Testis (tissue), 2 donors: ENCODE measurements at regions not wholly inside any gene's neighbourhood (a gene's known extent, or its start where the extent isn't known, plus 50 kb on each side); places are given as distances from the start of the nearest gene placed in this dataset.
A peak's percentile ranks its signal among the peaks of the same experiment; 100 is the strongest.

Experiments
- DNase-seq: peaks from one replicate; pipeline ENCODE4 v3.0.0-alpha.2; 2019
- H3K27ac ChIP-seq, 2 donors: fragments of 200-600 bp; sonication (generic); one replicate each; pipeline ENCODE4 v1.5.1; 2019
- H3K27me3 ChIP-seq: fragments of 200-600 bp; sonication (generic); one replicate; pipeline ENCODE4 v1.5.1; 2019
- H3K36me3 ChIP-seq: fragments of 200-600 bp; sonication (generic); one replicate; pipeline ENCODE4 v1.5.1; 2017; ENCODE audit warnings: low read depth; ENCODE audit errors: missing control alignments
- H3K4me1 ChIP-seq: fragments of 200-600 bp; sonication (generic); one replicate; pipeline ENCODE4 v1.5.1; 2019
- H3K4me3 ChIP-seq, 2 donors: fragments of 200-600 bp; sonication (generic); one replicate each; pipeline ENCODE4 v1.5.1; 2017 to 2019
- H3K9me3 ChIP-seq: fragments of 200-600 bp; sonication (generic); one replicate; pipeline ENCODE4 v1.5.1; 2017
- CTCF ChIP-seq, 3 experiments: fragments of 450-650 bp in 2 of 3; fragments of 200-600 bp in 1 of 3; sonication (generic) in 1 of 3; IDR thresholded peaks; one replicate each; pipeline ENCODE4 v1.5.1; 2016 to 2019; ENCODE audit warnings: antibody characterized with exemption in 3 of 3, mild to moderate bottlenecking in 2 of 3, moderate library complexity in 1 of 3
- POLR2A ChIP-seq: fragments of 450-650 bp; IDR thresholded peaks from one replicate; pipeline ENCODE4 v1.6.1; 2017; ENCODE audit warnings: antibody characterized with exemption, mild to moderate bottlenecking, moderate library complexity
- WGBS, 2 donors: methylation state at CpG; one replicate each; pipeline ENCODE4 v1.1.5; 2018; 5-methylcytosine and 5-hydroxymethylcytosine counted together
- intact Hi-C: fragments of 100-400 bp; cut with DNase I; formaldehyde crosslinking; loops from one replicate; pipeline ENCODE4 v1.15.1; 2023; ENCODE audit warnings: low total_unique reads

- peaks cover 3% of the 10 kb centered on the region for H3K4me1 ChIP-seq
- no peaks in the 10 kb centered on the region for H3K9me3 ChIP-seq
- DNase-seq, result no peak
- no peaks in the 10 kb centered on the region for H3K36me3 ChIP-seq
- WGBS, 2 donors, result 57 to 75% methylated on average over 2 of the region's 2 CpGs
- H3K27me3 ChIP-seq, result no peaks in the 10 kb centered on the region
- intact Hi-C loops, result no loop called here
- H3K27ac ChIP-seq, result no peak overlapping the region
- TF ChIP-seq CTCF (IDR thresholded peaks at IDR 0.05) (no peak), POLR2A (no peak)
- no peak overlapping the region for H3K4me3 ChIP-seq
Measured at GRCh38 chr1:189305279-189305678, 1172.4 kb downstream of the BRINP3 start.

GRCh38 chr1:189311915-189312314, 1165.7 kb downstream of the BRINP3 start:
- no peaks in the 10 kb centered on the region for H3K27me3 ChIP-seq
- intact Hi-C loops, result no loop called here
- no peaks in the 10 kb centered on the region for H3K9me3 ChIP-seq
- H3K4me1 ChIP-seq, result no peaks in the 10 kb centered on the region
- DNase-seq, result no peak
- no peaks in the 10 kb centered on the region for H3K36me3 ChIP-seq
- 61 to 77% methylated on average over 2 of the region's 2 CpGs for WGBS, 2 donors
- H3K4me3 ChIP-seq, result no peak overlapping the region
- H3K27ac ChIP-seq, result peak overlapping the region in 1 of 2 donors; percentile 3
- TF ChIP-seq CTCF (IDR thresholded peaks at IDR 0.05) (no peak), POLR2A (no peak)

GRCh38 chr1:189312499-189312898, 1165.2 kb downstream of the BRINP3 start:
- H3K4me1 ChIP-seq, result no peaks in the 10 kb centered on the region
- no peak overlapping the region for H3K27ac ChIP-seq
- H3K27me3 ChIP-seq, result no peaks in the 10 kb centered on the region
- intact Hi-C loops, result no loop called here
- TF ChIP-seq POLR2A, result no peak
- TF ChIP-seq CTCF (IDR thresholded peaks at IDR 0.05), result no peak
- DNase-seq, result no peak
- H3K4me3 ChIP-seq, result no peak overlapping the region
- H3K9me3 ChIP-seq, result no peaks in the 10 kb centered on the region
- H3K36me3 ChIP-seq, result no peaks in the 10 kb centered on the region

- no peaks in the 10 kb centered on the region for H3K36me3 ChIP-seq
- no peak overlapping the region for H3K4me3 ChIP-seq
- 81% methylated on average over 2 of the region's 2 CpGs for WGBS, 2 donors
- no peaks in the 10 kb centered on the region for H3K9me3 ChIP-seq
- no peaks in the 10 kb centered on the region for H3K27me3 ChIP-seq
- intact Hi-C loops, result no loop called here
- no peak for DNase-seq
- TF ChIP-seq CTCF (IDR thresholded peaks at IDR 0.05), result no peak
- TF ChIP-seq POLR2A, result no peak
- no peak overlapping the region for H3K27ac ChIP-seq
- no peaks in the 10 kb centered on the region for H3K4me1 ChIP-seq
Measured at GRCh38 chr1:189313488-189313887, 1164.2 kb downstream of the BRINP3 start.

GRCh38 chr1:189315035-189315901, 1162.4 kb downstream of the BRINP3 start:
- TF ChIP-seq POLR2A (no peak), CTCF (IDR thresholded peaks at IDR 0.05) (no peak)
- DNase-seq, result no peak
- WGBS, 2 donors, result 76 to 79% methylated on average over 4 of the region's 4 CpGs
- intact Hi-C loops, result no loop called here
- H3K4me3 ChIP-seq, result no peak overlapping the region
- no peaks in the 10 kb centered on the region for H3K9me3 ChIP-seq
- H3K4me1 ChIP-seq, result no peaks in the 10 kb centered on the region
- no peak overlapping the region for H3K27ac ChIP-seq
- no peaks in the 10 kb centered on the region for H3K27me3 ChIP-seq
- no peaks in the 10 kb centered on the region for H3K36me3 ChIP-seq
